ENCODE measurements at regions not wholly inside any gene's neighbourhood (a gene's known extent, or its start where the extent isn't known, plus 50 kb on each side); places are given as distances from the start of the nearest gene placed in this dataset.

DNA sequence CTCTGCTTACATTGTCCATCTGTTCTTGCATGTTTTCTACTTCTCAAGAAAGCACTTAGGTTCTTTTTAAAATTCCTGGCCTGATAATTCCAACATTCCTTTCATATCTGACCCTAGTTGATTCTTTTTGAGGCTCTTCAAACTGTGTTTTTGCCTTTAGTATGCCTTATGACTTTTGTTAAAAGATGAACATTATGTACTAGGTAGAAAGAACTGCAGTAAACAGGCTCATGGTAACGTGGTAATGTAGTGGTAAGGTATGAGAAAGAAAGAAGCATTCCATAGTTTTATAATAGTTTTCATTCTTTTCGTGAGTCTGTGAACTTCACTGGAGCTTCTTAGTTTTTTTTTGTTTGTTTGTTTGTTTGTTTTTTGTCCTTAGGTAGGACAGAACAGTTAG is 306.4 kb downstream of the MBD2 start:
- intact Hi-C loops (cut with DNase I) = no loop called here
- no peaks in the 10 kb centered on the region for H3K36me3 ChIP-seq
- H3K9me3 ChIP-seq = no peaks in the 10 kb centered on the region
- no peaks in the 10 kb centered on the region for H3K27me3 ChIP-seq
- no peak for DNase-seq
- no peaks in the 10 kb centered on the region for H3K4me1 ChIP-seq
- H3K4me3 ChIP-seq (replicated peaks in 1 of 3) = no peak overlapping the region
- no peak overlapping the region for H3K27ac ChIP-seq
- no peak for TF ChIP-seq POLR2A (IDR thresholded peaks at IDR 0.05)
- TF ChIP-seq, protein P1, sequence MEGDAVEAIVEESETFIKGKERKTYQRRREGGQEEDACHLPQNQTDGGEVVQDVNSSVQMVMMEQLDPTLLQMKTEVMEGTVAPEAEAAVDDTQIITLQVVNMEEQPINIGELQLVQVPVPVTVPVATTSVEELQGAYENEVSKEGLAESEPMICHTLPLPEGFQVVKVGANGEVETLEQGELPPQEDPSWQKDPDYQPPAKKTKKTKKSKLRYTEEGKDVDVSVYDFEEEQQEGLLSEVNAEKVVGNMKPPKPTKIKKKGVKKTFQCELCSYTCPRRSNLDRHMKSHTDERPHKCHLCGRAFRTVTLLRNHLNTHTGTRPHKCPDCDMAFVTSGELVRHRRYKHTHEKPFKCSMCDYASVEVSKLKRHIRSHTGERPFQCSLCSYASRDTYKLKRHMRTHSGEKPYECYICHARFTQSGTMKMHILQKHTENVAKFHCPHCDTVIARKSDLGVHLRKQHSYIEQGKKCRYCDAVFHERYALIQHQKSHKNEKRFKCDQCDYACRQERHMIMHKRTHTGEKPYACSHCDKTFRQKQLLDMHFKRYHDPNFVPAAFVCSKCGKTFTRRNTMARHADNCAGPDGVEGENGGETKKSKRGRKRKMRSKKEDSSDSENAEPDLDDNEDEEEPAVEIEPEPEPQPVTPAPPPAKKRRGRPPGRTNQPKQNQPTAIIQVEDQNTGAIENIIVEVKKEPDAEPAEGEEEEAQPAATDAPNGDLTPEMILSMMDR (IDR thresholded peaks at IDR 0.05) = no peak
- 75% methylated on average over 2 of the region's 2 CpGs for whole genome bisulfite sequencing, 2 donors

DNA sequence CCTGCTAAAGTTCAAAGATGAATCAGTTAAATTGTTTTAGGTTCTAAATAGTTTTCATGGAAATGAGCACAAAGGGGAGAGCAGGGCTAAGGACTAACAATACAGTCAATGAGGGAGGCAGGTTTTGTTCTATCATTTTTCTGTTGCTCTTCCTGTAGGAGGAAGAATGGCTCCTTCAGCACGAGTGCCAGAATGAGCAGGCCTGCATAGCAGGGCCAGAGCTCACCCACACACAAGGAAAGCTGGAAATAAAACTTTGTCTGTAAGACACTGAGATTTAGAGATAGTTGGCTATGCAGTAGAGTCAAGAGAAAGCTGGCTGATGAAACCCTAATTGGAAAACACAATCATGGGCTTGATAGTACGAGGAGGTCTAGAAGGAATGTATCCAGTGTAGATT is 313.3 kb downstream of the MBD2 start:
- H3K4me3 ChIP-seq (replicated peaks in 1 of 3) = no peak overlapping the region
- intact Hi-C loops (cut with DNase I) = no loop called here
- H3K27ac ChIP-seq = no peak overlapping the region
- H3K9me3 ChIP-seq = no peaks in the 10 kb centered on the region
- no peaks in the 10 kb centered on the region for H3K27me3 ChIP-seq
- DNase-seq = no peak
- no peaks in the 10 kb centered on the region for H3K4me1 ChIP-seq
- WGBS, 2 donors = 59 to 69% methylated on average over 2 of the region's 2 CpGs
- H3K36me3 ChIP-seq = no peaks in the 10 kb centered on the region
- TF ChIP-seq, protein P1 (IDR thresholded peaks at IDR 0.05) = no peak
- TF ChIP-seq POLR2A (IDR thresholded peaks at IDR 0.05) = no peak

DNA sequence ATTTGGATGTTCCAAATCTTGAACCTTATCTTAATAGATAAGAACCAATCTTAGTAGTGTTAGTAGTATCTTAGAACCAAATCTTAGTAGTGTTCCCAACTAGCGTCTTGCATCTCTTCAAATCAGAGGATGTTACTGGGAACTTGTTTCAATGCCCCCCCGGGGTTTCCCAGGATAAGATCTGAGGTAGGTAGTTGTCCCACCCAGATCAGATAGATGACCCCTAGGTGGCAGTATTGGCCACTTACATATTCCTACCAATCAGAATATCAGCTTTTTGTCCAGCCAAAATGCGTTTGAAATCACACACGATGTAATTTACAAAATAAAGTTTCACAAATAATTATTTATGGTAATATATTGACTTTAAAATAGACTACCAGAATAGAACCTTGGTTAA is 314.8 kb downstream of the MBD2 start:
- Histone ChIP-seq H3K4me3 (replicated peaks in 1 of 3) (no peak overlapping the region), H3K27me3 (no peaks in the 10 kb centered on the region), H3K4me1 (no peaks in the 10 kb centered on the region), H3K36me3 (no peaks in the 10 kb centered on the region), H3K9me3 (no peaks in the 10 kb centered on the region), H3K27ac (no peak overlapping the region)
- TF ChIP-seq, protein P1 (IDR thresholded peaks at IDR 0.05) = no peak
- TF ChIP-seq POLR2A (IDR thresholded peaks at IDR 0.05) = no peak
- intact Hi-C loops (cut with DNase I) = no loop called here
- WGBS, 2 donors = 68 to 77% methylated on average over 4 of the region's 4 CpGs
- no peak for DNase-seq

DNA sequence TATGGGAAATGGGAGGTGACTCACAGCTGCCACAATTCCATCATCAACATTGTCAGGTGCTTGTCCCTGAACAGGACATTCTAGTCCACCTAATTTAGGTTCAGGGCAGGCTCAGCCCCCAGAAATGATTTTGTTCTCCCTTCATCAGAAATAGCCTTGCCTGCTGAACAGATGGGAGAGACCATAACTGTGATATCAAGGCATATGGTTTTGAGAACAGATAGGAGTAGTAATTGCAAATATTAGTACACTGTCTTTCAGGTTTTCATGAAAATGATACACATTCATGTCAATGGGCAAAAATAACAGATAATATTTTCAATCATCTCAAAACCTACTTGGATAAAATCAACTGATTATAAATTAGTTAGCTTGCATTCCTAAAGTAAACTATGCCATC is 316.5 kb downstream of the MBD2 start:
- Histone ChIP-seq H3K36me3 (no peaks in the 10 kb centered on the region), H3K4me1 (no peaks in the 10 kb centered on the region), H3K4me3 (replicated peaks in 1 of 3) (no peak overlapping the region), H3K9me3 (no peaks in the 10 kb centered on the region), H3K27me3 (no peaks in the 10 kb centered on the region), H3K27ac (no peak overlapping the region)
- no peak for DNase-seq
- TF ChIP-seq, protein P1 (IDR thresholded peaks at IDR 0.05) = no peak
- no peak for TF ChIP-seq POLR2A (IDR thresholded peaks at IDR 0.05)
- intact Hi-C loops (cut with DNase I) = no loop called here

DNA sequence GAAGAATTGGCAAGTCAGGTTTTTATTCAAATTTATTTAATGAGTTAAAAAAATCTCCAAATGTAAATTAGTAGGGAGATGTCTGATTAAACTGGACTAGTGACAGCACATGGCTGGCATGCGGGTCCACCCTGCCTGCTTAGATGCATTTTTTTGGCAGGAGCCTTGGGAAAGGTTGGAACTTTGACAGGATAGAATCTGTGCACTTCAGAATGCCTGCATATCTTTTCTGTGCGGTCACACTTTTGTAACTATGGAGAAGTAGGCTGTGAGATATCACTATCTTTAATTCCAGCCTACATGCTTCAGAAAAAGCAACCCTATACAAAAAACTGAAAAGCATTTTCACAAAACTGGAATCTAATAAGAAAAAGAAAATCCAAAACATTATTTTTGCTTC is 317.8 kb downstream of the MBD2 start:
- TF ChIP-seq, protein P1 (IDR thresholded peaks at IDR 0.05) = no peak
- no peak for TF ChIP-seq POLR2A (IDR thresholded peaks at IDR 0.05)
- H3K4me1 ChIP-seq = no peaks in the 10 kb centered on the region
- WGBS, 2 donors = 32 to 59% methylated on average over 2 of the region's 2 CpGs
- H3K27me3 ChIP-seq = no peaks in the 10 kb centered on the region
- no peaks in the 10 kb centered on the region for H3K36me3 ChIP-seq
- intact Hi-C loops (cut with DNase I) = no loop called here
- H3K27ac ChIP-seq = no peak overlapping the region
- no peak for DNase-seq
- no peak overlapping the region for H3K4me3 ChIP-seq (replicated peaks in 1 of 3)
- no peaks in the 10 kb centered on the region for H3K9me3 ChIP-seq

Measured in thyroid gland (tissue), 4 donors.